ENCODE measurements at regions not wholly inside any gene's neighbourhood (a gene's known extent, or its start where the extent isn't known, plus 50 kb on each side); places are given as distances from the start of the nearest gene placed in this dataset.
"Not testable (repeated sequence)": the region's sequence is repeated elsewhere in the genome, so short reads cannot be mapped to it uniquely, and the experiment has no call there.

DNA sequence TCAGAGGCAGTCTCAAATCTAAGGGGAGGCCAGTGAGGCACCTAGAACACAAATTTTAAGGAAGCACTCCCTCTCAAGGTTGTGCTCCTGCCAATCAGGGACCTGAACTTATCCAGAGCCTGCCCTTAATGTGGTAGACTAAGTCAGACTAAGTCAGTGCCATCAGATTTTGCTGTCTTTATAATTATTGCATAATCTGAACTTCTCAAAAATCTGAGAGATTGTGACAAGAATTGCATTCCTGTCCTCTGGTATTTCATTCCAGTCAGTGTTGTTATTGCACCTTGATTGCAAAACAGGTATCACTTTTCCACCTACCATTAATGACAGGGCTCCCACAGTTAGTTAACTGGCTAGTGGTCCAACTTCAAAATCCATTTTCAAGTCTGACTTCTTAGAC is 197.1 kb upstream of the HCN1 start:
- Mint-ChIP-seq H3K9me3 (peaks cover 12% of the 10 kb centered on the region), H3K27me3 (no peaks in the 10 kb centered on the region), H3K4me3 (no peak overlapping the region), H3K4me1 (no peaks in the 10 kb centered on the region), H3K36me3 (ENCODE audit: low read depth) (no peaks in the 10 kb centered on the region), H3K27ac (no peak overlapping the region)
- ChIA-PET CTCF (no interaction called here), POLR2A (no interaction called here)
- DNase-seq: no peak

DNA sequence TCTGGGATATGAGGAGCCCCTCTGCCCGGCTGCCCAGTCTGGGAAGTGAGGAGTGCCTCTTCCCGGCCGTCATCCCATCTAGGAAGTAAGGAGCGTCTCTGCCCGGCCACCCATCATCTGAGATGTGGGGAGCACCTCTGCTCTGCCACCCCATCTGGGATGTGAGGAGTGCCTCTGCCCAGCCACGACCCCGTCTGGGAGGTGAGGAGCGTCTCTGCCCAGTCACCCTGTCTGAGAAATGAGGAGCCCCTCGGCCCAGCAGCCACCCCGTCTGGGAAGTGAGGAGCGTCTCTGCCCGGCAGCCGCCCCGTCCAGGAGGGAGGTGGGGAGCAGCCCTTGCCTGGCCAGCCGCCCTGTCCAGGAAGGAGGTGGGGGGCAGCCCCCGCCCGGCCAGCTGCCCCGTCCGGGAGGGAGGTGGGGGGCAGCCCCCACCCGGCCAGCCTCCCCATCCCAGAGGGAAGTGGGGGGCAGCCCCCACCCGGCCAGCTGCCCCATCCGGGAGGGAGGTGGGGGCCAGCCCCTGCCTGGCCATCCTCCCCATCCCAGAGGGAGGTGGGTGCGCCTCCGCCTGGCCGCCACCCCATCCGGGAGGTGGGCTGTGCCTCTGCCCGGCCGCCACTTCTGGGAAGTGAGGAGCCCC is 194.4 kb upstream of the HCN1 start:
- POLR2A ChIA-PET; H3K4me1 Mint-ChIP-seq; CTCF ChIA-PET; H3K27ac Mint-ChIP-seq; H3K36me3 Mint-ChIP-seq (ENCODE audit: low read depth); H3K27me3 Mint-ChIP-seq; DNase-seq; H3K4me3 Mint-ChIP-seq: not testable (repeated sequence)
- H3K9me3 Mint-ChIP-seq: peaks cover 15% of the 10 kb centered on the region

DNA sequence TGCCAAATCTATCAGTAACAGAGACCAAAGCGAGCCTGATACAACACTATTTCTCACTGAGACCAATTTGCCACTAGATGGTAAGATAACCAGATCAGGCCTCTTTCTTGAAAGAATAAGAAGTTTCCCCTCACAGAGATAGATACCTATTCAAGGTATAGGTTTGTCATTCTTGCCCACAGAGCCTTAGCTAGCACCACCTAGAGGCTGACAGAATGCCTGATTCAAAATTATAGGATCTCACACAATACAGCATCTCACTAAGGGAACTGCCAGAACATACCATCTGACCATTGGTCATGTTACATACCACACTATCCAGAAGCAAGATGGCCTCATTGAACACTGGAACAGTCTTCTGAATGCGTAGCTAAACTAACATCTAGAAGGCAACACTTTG is 166.6 kb upstream of the HCN1 start:
- ChIA-PET CTCF (no interaction called here), POLR2A (no interaction called here)
- DNase-seq: no peak
- Mint-ChIP-seq H3K9me3 (peaks cover 26% of the 10 kb centered on the region), H3K36me3 (ENCODE audit: low read depth) (no peaks in the 10 kb centered on the region), H3K4me1 (no peaks in the 10 kb centered on the region), H3K27me3 (no peaks in the 10 kb centered on the region), H3K4me3 (no peak overlapping the region), H3K27ac (no peak overlapping the region)

DNA sequence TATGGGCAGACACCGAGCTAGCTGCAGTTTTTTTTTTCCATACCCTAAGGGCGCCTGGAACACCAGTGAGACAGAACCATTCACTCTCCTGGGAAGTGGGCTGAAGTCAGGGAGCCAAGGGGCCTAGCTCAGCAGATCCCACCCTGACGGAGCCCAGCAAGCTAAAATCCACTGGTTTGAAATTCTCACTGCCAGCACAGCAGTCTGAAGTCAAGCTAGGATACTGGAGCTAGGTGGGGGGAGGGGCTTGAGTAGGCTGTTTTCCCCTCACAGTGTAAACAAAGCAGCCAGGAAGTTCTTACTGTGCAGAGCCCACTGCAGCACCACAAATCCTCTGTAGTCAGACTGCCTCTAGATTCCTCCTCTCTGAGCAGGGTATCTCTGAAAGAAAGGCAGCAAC is 151.7 kb upstream of the HCN1 start:
- CTCF ChIA-PET: no interaction called here
- no peaks in the 10 kb centered on the region for H3K36me3 Mint-ChIP-seq (ENCODE audit: low read depth)
- no peaks in the 10 kb centered on the region for H3K27me3 Mint-ChIP-seq
- H3K27ac Mint-ChIP-seq: no peak overlapping the region
- H3K4me1 Mint-ChIP-seq: no peaks in the 10 kb centered on the region
- DNase-seq: no peak
- H3K9me3 Mint-ChIP-seq: peaks cover 24% of the 10 kb centered on the region
- POLR2A ChIA-PET: no interaction called here
- no peak overlapping the region for H3K4me3 Mint-ChIP-seq

DNA sequence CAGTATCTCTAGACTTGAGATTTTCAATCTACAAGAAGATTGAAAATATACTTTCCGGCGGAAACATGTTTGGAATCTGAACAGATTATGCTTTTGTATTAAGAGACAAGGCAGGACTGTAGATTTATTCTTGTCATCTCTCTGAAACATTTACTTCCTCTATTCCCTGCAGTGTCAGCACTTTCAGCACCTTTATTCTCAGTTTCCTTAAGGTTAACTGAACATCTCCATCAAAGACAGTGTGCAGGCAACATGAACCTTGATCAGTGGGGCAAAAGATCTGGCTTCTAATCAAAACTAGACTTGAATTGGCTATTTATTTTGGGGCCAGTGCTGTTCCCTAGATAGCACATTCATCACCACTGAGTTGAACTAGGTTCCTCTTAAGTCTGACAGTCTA is 129.9 kb upstream of the HCN1 start:
- H3K36me3 Mint-ChIP-seq (ENCODE audit: low read depth): no peaks in the 10 kb centered on the region
- no peak overlapping the region for H3K4me3 Mint-ChIP-seq
- ChIA-PET CTCF (no interaction called here), POLR2A (no interaction called here)
- DNase-seq: no peak
- H3K27me3 Mint-ChIP-seq: no peaks in the 10 kb centered on the region
- H3K9me3 Mint-ChIP-seq: peaks cover 16% of the 10 kb centered on the region
- no peak overlapping the region for H3K27ac Mint-ChIP-seq
- H3K4me1 Mint-ChIP-seq: no peaks in the 10 kb centered on the region

DNA sequence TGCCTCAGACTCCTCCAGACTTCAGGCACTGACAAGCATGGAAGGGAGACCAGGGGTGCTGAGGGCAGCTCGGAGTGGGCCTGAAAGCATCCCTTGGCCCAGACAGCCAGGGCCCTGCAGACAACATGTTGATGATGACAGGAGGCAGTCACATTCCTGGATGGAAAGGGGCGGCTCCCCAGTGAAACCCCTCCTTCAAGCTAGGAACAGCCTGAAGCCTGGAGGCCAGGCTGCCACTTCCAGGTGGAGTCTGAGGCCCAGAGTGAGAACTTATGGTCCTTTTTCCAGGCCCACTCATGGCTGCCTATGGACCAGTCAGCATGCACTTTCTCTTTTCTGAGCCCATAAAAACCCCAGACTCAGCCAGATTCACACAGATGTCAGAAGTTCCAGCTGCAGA is 104.2 kb upstream of the HCN1 start:
- CTCF ChIA-PET: no interaction called here

DNA sequence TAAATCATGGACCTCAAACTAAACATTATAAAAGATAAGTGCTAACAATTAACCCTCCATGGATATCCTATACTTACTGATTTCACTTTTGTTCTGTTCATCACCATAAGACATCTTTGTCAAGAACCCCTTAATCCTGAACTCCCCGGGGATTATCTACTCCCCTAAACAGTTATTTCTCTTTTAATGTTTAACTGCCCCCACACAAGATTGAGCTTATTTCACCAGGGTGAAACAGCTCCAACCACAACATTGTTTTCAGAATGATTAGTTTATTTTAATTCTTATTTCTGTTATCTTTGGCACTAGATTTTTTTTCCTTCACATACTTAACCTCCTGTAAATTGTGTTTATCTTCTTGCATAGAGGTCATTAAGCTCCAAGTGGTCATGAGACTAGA is 103.2 kb upstream of the HCN1 start:
- Mint-ChIP-seq H3K4me1 (no peaks in the 10 kb centered on the region), H3K27me3 (no peaks in the 10 kb centered on the region), H3K27ac (no peak overlapping the region), H3K9me3 (peaks cover 18% of the 10 kb centered on the region), H3K36me3 (ENCODE audit: low read depth) (no peaks in the 10 kb centered on the region), H3K4me3 (no peak overlapping the region)
- ChIA-PET CTCF (no interaction called here), POLR2A (no interaction called here)
- DNase-seq: no peak

More for the DNA sequence above, 104.2 kb upstream of the HCN1 start:
- no peak for DNase-seq
- no peak overlapping the region for H3K27ac Mint-ChIP-seq
- H3K27me3 Mint-ChIP-seq: no peaks in the 10 kb centered on the region
- no peaks in the 10 kb centered on the region for H3K4me1 Mint-ChIP-seq
- H3K9me3 Mint-ChIP-seq: peaks cover 19% of the 10 kb centered on the region
- no peaks in the 10 kb centered on the region for H3K36me3 Mint-ChIP-seq (ENCODE audit: low read depth)
- POLR2A ChIA-PET: no interaction called here
- H3K4me3 Mint-ChIP-seq: no peak overlapping the region

DNA sequence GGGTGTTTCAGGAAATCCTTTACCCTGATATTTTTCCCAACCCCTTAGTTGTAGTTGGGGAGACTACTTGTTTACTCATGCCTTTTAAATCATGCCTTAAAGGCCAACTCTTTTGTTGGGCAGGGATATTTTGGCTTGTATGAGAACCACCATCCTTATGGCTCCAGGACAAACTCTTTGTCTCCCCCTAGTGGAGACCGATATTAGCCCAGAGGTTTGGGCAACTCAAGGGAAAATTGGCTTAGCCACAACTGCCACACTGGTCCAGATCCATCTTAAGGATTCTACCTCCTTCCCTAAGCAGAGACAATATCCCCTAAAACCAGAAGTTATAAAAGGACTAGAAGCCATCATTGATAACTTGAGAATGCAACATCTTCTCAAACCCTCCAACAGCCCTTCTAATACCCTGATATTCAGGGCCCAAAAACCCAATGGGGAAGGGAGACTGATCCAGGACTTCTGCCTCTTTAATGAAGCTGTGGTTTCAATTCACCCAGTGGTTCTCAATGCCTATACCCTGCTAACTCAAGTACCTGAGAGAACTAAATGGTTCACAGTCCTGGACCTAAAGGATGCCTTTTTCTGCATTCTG is 100.9 kb upstream of the HCN1 start:
- Mint-ChIP-seq H3K4me1 (no peaks in the 10 kb centered on the region), H3K27me3 (no peaks in the 10 kb centered on the region), H3K9me3 (peaks cover 19% of the 10 kb centered on the region), H3K27ac (no peak overlapping the region), H3K4me3 (no peak overlapping the region), H3K36me3 (ENCODE audit: low read depth) (no peaks in the 10 kb centered on the region)
- CTCF ChIA-PET: no interaction called here
- POLR2A ChIA-PET: no interaction called here
- no peak for DNase-seq

DNA sequence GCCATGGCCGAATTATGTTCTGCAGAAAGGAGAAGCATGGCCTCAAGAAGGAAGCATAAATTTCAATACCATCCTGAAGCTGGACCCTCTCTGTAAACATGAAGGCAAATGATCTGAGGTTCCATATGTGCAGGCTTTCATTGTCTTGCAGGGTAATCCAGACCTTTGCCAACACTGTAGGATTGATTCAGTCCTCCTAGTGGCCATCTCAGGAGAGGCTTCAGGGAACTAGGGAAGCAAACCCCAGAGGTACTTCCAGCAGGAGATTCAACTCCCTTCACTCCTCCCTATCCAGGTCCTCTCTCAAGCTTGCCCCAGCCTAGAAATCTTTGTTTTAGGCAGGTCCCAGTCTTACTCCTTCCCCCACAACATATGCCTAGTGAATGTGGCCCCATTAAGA is 99.3 kb upstream of the HCN1 start:
- Mint-ChIP-seq H3K9me3 (peaks cover 15% of the 10 kb centered on the region), H3K27ac (no peak overlapping the region), H3K27me3 (no peaks in the 10 kb centered on the region), H3K4me1 (no peaks in the 10 kb centered on the region), H3K36me3 (ENCODE audit: low read depth) (no peaks in the 10 kb centered on the region), H3K4me3 (no peak overlapping the region)
- CTCF ChIA-PET: no interaction called here
- POLR2A ChIA-PET: no interaction called here
- DNase-seq: no peak

DNA sequence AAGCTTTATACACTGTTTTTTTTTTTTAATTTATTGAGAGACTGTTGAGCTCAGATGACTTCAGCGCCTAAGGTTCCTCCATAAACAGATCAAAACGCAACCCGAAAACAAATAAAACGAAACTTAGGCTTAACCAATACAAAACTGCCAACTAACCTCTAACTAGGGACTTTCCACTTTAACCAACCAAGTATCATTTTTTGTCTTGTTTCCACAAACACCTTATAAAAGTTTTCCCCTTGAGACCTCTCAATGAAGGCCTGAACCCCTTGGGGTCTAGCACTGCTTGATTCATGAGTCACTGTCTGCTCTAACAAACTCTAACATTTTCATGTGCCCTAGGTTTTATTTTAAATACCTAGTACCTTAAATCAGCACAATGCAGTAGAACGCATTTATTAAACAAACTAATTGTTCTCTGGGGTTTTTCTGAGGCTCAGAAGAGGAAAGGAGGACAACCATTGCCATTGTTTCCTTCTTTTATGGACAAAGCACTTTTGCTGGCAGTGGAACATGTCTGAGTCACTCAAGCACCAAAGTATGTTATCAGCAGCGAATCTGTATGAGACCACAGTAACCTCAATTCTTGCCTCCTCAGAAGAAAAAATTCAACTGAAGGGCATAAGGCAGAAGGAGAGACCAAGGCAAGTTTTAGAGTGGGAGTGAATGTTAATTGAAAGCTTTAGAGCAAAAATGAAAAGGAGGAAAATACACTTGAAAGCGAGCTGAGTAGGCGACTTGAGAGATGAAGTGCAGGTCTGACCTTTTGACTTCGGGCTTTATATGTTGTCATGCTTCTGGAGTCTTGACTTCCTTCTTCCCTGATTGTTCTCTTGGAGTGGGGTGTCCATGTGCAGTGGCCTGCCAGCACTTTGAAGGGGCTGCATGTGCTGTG is 97.7 kb upstream of the HCN1 start:
- Mint-ChIP-seq H3K9me3 (peaks cover 21% of the 10 kb centered on the region), H3K4me1 (no peaks in the 10 kb centered on the region), H3K27me3 (no peaks in the 10 kb centered on the region), H3K4me3 (no peak overlapping the region), H3K27ac (no peak overlapping the region), H3K36me3 (ENCODE audit: low read depth) (no peaks in the 10 kb centered on the region)
- ChIA-PET POLR2A (no interaction called here), CTCF (no interaction called here)
- DNase-seq: no peak

DNA sequence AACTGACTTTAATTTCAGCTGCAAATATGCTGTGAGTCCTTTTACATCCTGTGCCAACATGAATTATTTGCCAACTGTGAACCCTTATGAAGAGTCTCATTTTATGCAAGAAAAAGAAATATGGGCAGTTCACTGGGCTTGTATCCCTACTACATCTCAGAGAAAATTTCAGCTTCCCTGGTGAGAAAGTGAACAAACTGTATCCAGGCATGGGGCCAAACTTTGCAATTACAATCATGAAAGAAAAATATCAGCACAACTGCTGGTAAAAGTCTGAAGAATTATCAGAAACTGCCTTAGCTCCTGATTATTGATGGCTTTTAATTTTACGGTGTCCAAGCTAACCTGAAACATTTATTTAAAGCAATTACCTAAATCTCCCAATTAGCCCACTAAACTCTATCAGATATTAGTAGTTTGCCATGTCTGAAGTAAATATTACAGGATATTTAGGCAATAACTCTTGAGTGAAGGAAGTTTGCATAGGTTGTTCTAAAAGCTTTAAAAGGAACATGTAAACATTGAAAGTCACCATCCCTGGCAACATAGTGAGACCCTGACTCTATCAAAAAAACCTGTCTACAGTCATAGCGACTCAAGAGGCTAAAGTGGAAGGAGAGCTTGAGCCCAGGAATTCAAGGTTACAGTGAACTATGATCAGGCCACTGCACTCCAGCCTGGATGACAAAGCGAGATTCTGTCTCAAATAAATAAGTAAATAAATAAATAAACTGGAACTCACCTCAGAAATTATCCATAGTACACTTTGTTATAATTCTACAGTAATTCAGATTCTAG is 83.9 kb upstream of the HCN1 start:
- POLR2A ChIA-PET: no interaction called here
- Mint-ChIP-seq H3K4me3 (no peak overlapping the region), H3K9me3 (peaks cover 11% of the 10 kb centered on the region), H3K4me1 (no peaks in the 10 kb centered on the region), H3K36me3 (ENCODE audit: low read depth) (no peaks in the 10 kb centered on the region), H3K27ac (no peak overlapping the region), H3K27me3 (no peaks in the 10 kb centered on the region)
- no peak for DNase-seq
- CTCF ChIA-PET: no interaction called here

DNA sequence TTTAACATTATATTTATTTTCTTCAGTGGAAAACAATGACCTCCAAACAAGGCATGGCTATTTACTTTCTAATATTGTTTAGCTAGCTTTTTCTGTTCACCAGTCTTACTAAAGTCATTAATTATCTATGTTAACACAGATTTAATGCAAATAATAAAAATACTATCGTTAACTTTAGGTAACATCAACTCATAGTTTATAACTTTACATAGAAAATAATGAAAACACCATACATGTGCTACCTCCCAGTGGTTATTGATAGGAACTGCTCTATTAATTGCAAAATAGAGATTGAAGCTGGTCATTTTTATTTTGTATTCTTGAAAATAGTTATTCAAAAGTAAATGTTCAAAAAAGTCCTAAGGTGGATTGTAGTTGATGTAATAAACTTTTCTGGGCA is 78.3 kb upstream of the HCN1 start:
- ChIA-PET CTCF (no interaction called here), POLR2A (no interaction called here)
- H3K4me3 Mint-ChIP-seq: no peak overlapping the region
- no peaks in the 10 kb centered on the region for H3K4me1 Mint-ChIP-seq
- no peak for DNase-seq
- no peak overlapping the region for H3K27ac Mint-ChIP-seq
- no peaks in the 10 kb centered on the region for H3K27me3 Mint-ChIP-seq
- H3K9me3 Mint-ChIP-seq: peaks cover 13% of the 10 kb centered on the region
- no peaks in the 10 kb centered on the region for H3K36me3 Mint-ChIP-seq (ENCODE audit: low read depth)

DNA sequence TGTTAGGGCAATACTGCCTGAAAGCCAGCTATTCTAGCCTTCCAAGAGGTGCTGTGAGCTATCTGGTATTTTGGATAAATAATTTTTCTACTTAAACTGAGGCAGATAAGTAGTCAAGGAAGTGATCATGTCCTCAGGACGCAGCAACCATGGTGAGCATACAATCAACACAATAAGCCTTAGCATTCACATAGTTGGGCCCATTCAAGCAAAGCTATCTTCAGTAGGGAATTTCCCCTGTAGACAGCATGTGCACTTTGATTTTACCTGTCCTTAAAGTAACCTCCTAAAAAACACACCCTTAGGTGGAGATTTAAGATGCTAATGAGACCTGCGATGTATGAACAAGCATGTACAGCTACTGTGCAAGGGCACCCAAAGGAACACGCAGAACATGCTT is 76.2 kb upstream of the HCN1 start:
- Mint-ChIP-seq H3K4me3 (no peak overlapping the region), H3K27ac (no peak overlapping the region), H3K4me1 (no peaks in the 10 kb centered on the region), H3K36me3 (ENCODE audit: low read depth) (no peaks in the 10 kb centered on the region), H3K27me3 (no peaks in the 10 kb centered on the region), H3K9me3 (peaks cover 15% of the 10 kb centered on the region)
- CTCF ChIA-PET: no interaction called here
- POLR2A ChIA-PET: no interaction called here
- no peak for DNase-seq
